BJ (cell line): ENCODE measurements at regions not wholly inside any gene's neighbourhood (a gene's known extent, or its start where the extent isn't known, plus 50 kb on each side); places are given as distances from the start of the nearest gene placed in this dataset.

ENCODE experiments used
- CTCF ChIA-PET: fragments of 350-600 bp; formaldehyde crosslinking; extraction: SDS; loops from one replicate; lab custom pipeline; 2021; ENCODE audit warnings: antibody characterized with exemption, inconsistent platforms; lab: Yijun Ruan, JAX
- POLR2A ChIA-PET: fragments of 300-600 bp; sonication (Branson Sonifier 250); formaldehyde crosslinking; extraction: SDS; loops from one replicate; lab custom pipeline; 2021; ENCODE audit warnings: antibody characterized with exemption; lab: Charles Lee
- DNase-seq: peaks from one replicate; pipeline ENCODE4 v3.0.0-alpha.2; 2011; ENCODE audit warnings: low read depth
- H3K27me3 ChIP-seq: 2 replicates; pipeline ENCODE4 v1.6.0; 2011; ENCODE audit warnings: low read length; ENCODE audit not compliant: control insufficient read depth, insufficient read depth
- H3K36me3 ChIP-seq: 2 replicates; pipeline ENCODE4 v1.5.1; 2011; ENCODE audit warnings: low read length; ENCODE audit not compliant: control insufficient read depth, insufficient read depth
- H3K4me3 ChIP-seq: 2 replicates; pipeline ENCODE4 v1.5.1; 2011; ENCODE audit warnings: low read depth, mild to moderate bottlenecking, control low read depth, low read length
- CTCF ChIP-seq: IDR thresholded peaks from 2 replicates; pipeline ENCODE4 v1.5.1; 2011; ENCODE audit warnings: low read depth, mild to moderate bottlenecking, control low read depth, inconsistent platforms, low read length, moderate library complexity; ENCODE audit not compliant: insufficient read depth

DNA sequence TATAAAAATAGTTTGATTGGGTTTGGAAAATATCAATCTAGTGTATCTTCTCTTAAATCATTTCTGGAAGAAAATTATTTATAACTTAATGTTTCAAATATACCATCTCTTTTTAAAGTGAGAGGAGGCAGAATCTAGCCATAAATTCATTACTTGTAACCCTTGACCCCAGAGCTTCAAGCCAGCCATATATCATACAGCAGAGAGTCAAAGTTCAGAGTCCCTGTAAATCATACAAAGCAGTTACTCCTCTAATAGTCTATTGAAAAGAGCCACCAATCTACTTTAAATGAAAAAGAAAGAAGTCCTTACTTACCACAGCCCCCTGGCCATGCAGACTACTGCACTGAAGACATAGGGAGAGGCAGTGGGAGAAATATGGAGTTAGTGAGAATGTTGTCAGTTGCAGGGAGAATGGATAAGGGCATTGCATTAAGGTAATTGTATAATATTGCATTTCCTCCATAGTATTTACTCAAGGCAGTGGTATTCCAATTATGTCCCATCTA, 229.5 kb downstream of the NKX6-1 start:
- no peak for TF ChIP-seq CTCF
- Histone ChIP-seq H3K36me3 (no peaks in the 10 kb centered on the region), H3K4me3 (no peak overlapping the region), H3K27me3 (no peaks in the 10 kb centered on the region)
- ChIA-PET POLR2A (no interaction called here), CTCF (no interaction called here)
- DNase-seq: no peak

DNA sequence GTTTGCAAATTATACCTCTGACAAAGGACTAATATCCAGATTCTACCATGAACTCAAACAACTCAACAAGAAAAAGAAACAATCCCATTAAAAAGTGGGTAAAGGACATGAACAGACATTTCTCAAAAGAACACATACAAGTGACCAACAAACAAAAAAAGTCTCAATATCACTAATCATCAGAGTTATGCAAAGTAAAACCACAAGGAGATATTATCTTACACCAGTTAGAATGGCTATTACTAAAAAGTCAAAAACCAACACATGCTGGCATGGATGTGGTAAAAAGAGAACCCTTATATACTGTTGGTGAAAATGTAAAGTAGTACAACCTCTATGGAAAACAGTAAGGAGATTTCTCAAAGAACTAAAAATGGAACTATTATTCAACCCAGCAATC, 234.4 kb downstream of the NKX6-1 start:
- TF ChIP-seq CTCF: no peak
- Histone ChIP-seq H3K36me3 (no peaks in the 10 kb centered on the region), H3K27me3 (no peaks in the 10 kb centered on the region), H3K4me3 (no peak overlapping the region)
- ChIA-PET CTCF (no interaction called here), POLR2A (no interaction called here)
- DNase-seq: no peak

DNA sequence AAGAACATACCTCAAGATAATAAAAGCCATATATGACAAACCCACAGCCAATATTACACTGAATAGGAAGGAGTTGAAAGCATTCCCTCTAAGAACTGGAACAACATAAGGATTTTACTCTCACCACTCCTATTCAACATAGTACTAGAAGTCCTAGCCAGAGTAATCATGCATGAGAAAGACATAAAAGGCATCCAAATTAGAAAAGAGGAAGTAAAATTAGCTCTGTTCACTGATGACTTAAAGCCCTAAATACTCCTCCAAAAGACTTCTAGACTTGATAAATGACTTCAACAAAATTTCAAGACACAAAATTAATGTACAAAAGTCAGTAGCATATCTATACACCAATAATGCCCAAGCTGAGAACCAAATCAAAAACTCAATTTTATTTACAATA, 235.7 kb downstream of the NKX6-1 start:
- CTCF ChIA-PET: no interaction called here
- no peak for DNase-seq
- POLR2A ChIA-PET: no interaction called here
- no peaks in the 10 kb centered on the region for H3K27me3 ChIP-seq
- H3K4me3 ChIP-seq: no peak overlapping the region
- TF ChIP-seq CTCF: no peak
- no peaks in the 10 kb centered on the region for H3K36me3 ChIP-seq

GRCh38 chr4:84260495-84260894, 238.6 kb downstream of the NKX6-1 start:
- ChIA-PET POLR2A (no interaction called here), CTCF (interaction anchor here (0.6 to 2.7 kb wide), 2 partner anchors 490 to 615 kb away, joined by 3 to 7 read pairs; no protein-coding TSS in a partner anchor)
- Histone ChIP-seq H3K4me3 (no peak overlapping the region), H3K36me3 (no peaks in the 10 kb centered on the region), H3K27me3 (no peaks in the 10 kb centered on the region)
- DNase-seq: no peak
- TF ChIP-seq CTCF: no peak

DNA sequence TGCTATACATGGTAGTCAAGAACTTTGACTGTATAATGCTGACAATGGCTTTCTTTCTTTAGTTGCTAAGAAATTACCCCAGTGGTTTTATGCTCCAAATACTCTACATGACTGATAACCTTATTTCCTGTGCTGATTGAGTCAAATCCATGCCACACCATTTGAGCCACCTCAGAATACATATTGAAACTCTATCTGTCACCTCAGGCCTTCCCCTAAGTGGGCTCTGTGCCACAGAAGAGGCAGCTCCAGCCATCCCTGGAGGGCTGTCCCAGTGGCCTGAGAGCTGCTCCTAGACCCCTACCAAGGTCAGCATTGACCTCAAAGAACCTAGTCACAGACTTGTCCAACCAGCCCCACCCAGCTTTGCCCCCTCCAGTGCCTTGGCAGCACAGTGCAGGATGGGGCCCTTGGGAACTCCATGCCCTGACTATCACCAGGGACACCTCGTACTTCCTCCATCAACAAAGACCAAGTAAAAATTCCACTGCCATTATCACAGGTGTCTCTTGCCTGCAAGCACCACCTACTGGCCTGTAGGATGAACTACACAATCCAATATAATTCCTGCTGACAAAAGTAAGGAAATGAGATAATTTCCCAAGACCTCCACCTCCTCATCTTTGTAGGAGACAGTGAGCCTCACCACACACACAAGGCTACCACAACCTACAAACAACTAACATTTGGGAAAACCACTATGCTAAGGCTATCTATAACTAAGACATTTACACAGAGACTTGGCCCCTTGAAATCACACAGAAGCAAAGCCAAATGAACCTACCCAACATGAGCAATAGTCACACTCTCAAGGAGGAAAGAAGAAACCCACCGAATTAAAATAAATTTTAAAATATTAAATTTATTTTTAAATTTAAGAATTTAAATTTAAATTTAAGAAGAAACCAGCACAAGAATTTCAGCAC, 239.9 kb downstream of the NKX6-1 start:
- ChIA-PET POLR2A (interaction anchor here (0.6 kb wide), 1 partner anchor 38 kb away, joined by 3 read pairs; no protein-coding TSS in a partner anchor), CTCF (interaction anchor here (0.6 to 2.8 kb wide), 4 partner anchors 8 to 614 kb away, joined by 3 to 12 read pairs (median 5); no protein-coding TSS in a partner anchor)
- no peaks in the 10 kb centered on the region for H3K36me3 ChIP-seq
- H3K27me3 ChIP-seq: no peaks in the 10 kb centered on the region
- TF ChIP-seq CTCF: peak; percentile 81
- no peak for DNase-seq
- H3K4me3 ChIP-seq: no peak overlapping the region
